ENCODE measurements at regions not wholly inside any gene's neighbourhood (a gene's known extent, or its start where the extent isn't known, plus 50 kb on each side); places are given as distances from the start of the nearest gene placed in this dataset.

- TF ChIP-seq POLR2AphosphoS5 (IDR thresholded peaks at IDR 0.05), result no peak
- in situ Hi-C loops (cut with MboI; ENCODE audit: low pct_ligation_motif_present in 1 of 4, low pct_unique_long_range_greater_than_20kb in 1 of 4, low sequenced_read_pairs in 3 of 4), result no loop called here
- no peaks in the 10 kb centered on the region for H3K4me1 ChIP-seq
- no peaks in the 10 kb centered on the region for H3K9me3 ChIP-seq
- H3K36me3 ChIP-seq, result no peaks in the 10 kb centered on the region
- whole genome bisulfite sequencing, 2 donors (ENCODE audit: low coverage in 1 of 2), result 68 to 78% methylated on average over 2 of the region's 2 CpGs
- no peak for DNase-seq
- no peaks in the 10 kb centered on the region for H3K27me3 ChIP-seq
- H3K4me3 ChIP-seq, result no peak overlapping the region
- intact Hi-C loops (cut with DNase I; ENCODE audit: low total_unique reads), result no loop called here
- H3K27ac ChIP-seq, result no peak overlapping the region
Observed at GRCh38 chr12:67096533-67097318, 172.4 kb upstream of the CAND1 start.

GRCh38 chr12:67099858-67100257 lies 169.3 kb upstream of the CAND1 start:
- TF ChIP-seq POLR2A (IDR thresholded peaks at IDR 0.05), result no peak
- no peak for TF ChIP-seq CTCF (IDR thresholded peaks at IDR 0.05)
- TF ChIP-seq EP300 (IDR thresholded peaks at IDR 0.05; ENCODE audit: low read depth), result no peak
- no peak for TF ChIP-seq POLR2AphosphoS5 (IDR thresholded peaks at IDR 0.05)
- H3K27ac ChIP-seq, result no peak overlapping the region
- H3K27me3 ChIP-seq, result no peaks in the 10 kb centered on the region
- intact Hi-C loops (cut with DNase I; ENCODE audit: low total_unique reads) (no loop called here), in situ Hi-C loops (cut with MboI; ENCODE audit: low pct_ligation_motif_present in 1 of 4, low pct_unique_long_range_greater_than_20kb in 1 of 4, low sequenced_read_pairs in 3 of 4) (no loop called here)
- H3K9me3 ChIP-seq, result no peaks in the 10 kb centered on the region
- H3K36me3 ChIP-seq, result no peaks in the 10 kb centered on the region
- H3K4me3 ChIP-seq, result no peak overlapping the region
- H3K4me1 ChIP-seq, result no peaks in the 10 kb centered on the region
- DNase-seq, result no peak
- 74% methylated on average over 3 of the region's 3 CpGs; no CpG with 5 or more reads in 1 of the 2 donors for WGBS, 2 donors (ENCODE audit: low coverage in 1 of 2)

- DNase-seq, result no peak
- intact Hi-C loops (cut with DNase I; ENCODE audit: low total_unique reads) (no loop called here), in situ Hi-C loops (cut with MboI; ENCODE audit: low pct_ligation_motif_present in 1 of 4, low pct_unique_long_range_greater_than_20kb in 1 of 4, low sequenced_read_pairs in 3 of 4) (no loop called here)
- WGBS, 2 donors (ENCODE audit: low coverage in 1 of 2), result 88 to 100% methylated on average over 1 of the region's 1 CpG
- Histone ChIP-seq H3K27ac (no peak overlapping the region), H3K4me1 (no peaks in the 10 kb centered on the region), H3K36me3 (no peaks in the 10 kb centered on the region), H3K9me3 (peaks cover 4 to 9% of the 10 kb centered on the region in 2 donors), H3K27me3 (no peaks in the 10 kb centered on the region), H3K4me3 (no peak overlapping the region)
- TF ChIP-seq CTCF (IDR thresholded peaks at IDR 0.05) (no peak), POLR2AphosphoS5 (IDR thresholded peaks at IDR 0.05) (no peak), EP300 (IDR thresholded peaks at IDR 0.05; ENCODE audit: low read depth) (no peak), POLR2A (IDR thresholded peaks at IDR 0.05) (no peak)
Observed at GRCh38 chr12:67103521-67103920, 165.6 kb upstream of the CAND1 start.

GRCh38 chr12:67107235-67107634 lies 161.9 kb upstream of the CAND1 start:
- in situ Hi-C loops (cut with MboI; ENCODE audit: low pct_ligation_motif_present in 1 of 4, low pct_unique_long_range_greater_than_20kb in 1 of 4, low sequenced_read_pairs in 3 of 4) (no loop called here), intact Hi-C loops (cut with DNase I; ENCODE audit: low total_unique reads) (no loop called here)
- 78% methylated on average over 1 of the region's 1 CpG; no CpG with 5 or more reads in 1 of the 2 donors for WGBS, 2 donors (ENCODE audit: low coverage in 1 of 2)

More at GRCh38 chr12:67107235-67107634, 161.9 kb upstream of the CAND1 start:
- Histone ChIP-seq H3K4me1 (no peaks in the 10 kb centered on the region), H3K4me3 (no peak overlapping the region), H3K27ac (no peak overlapping the region), H3K27me3 (no peaks in the 10 kb centered on the region), H3K36me3 (no peaks in the 10 kb centered on the region), H3K9me3 (peaks cover 4 to 9% of the 10 kb centered on the region in 2 donors)
- TF ChIP-seq POLR2A (IDR thresholded peaks at IDR 0.05) (no peak), EP300 (IDR thresholded peaks at IDR 0.05; ENCODE audit: low read depth) (no peak), CTCF (IDR thresholded peaks at IDR 0.05) (no peak), POLR2AphosphoS5 (IDR thresholded peaks at IDR 0.05) (no peak)
- no peak for DNase-seq

All from transverse colon (tissue), 4 donors.